Trophoblast cell (in vitro differentiated cells and primary cell): ENCODE measurements at regions not wholly inside any gene's neighbourhood (a gene's known extent, or its start where the extent isn't known, plus 50 kb on each side); places are given as distances from the start of the nearest gene placed in this dataset.

Source experiments
- DNase-seq, 2 donors: peaks; one replicate each; pipeline ENCODE4 v3.0.0-alpha.2; 2016
- H2AFZ ChIP-seq: 2 replicates; pipeline ENCODE4 v1.6.1; 2013; ENCODE audit warnings: low read length, moderate library complexity, mild to moderate bottlenecking; ENCODE audit not compliant: insufficient read depth, poor library complexity
- H2AK5ac ChIP-seq: 2 replicates; pipeline ENCODE4 v1.6.1; 2013; ENCODE audit warnings: mild to moderate bottlenecking, low read length
- H2BK120ac ChIP-seq: 2 replicates; pipeline ENCODE4 v1.6.1; 2013; ENCODE audit warnings: low read length, mild to moderate bottlenecking, moderate library complexity; ENCODE audit not compliant: insufficient read depth, poor library complexity
- H2BK12ac ChIP-seq: 2 replicates; pipeline ENCODE4 v1.6.1; 2013; ENCODE audit warnings: mild to moderate bottlenecking, low read length, moderate library complexity
- H2BK5ac ChIP-seq: 2 replicates; pipeline ENCODE4 v1.6.1; 2013; ENCODE audit warnings: low read length, low read depth, moderate library complexity, mild to moderate bottlenecking; ENCODE audit not compliant: poor library complexity
- H3K14ac ChIP-seq: 2 replicates; pipeline ENCODE4 v1.6.1; 2013; ENCODE audit warnings: mild to moderate bottlenecking, low read length
- H3K18ac ChIP-seq: 2 replicates; pipeline ENCODE4 v1.6.1; 2013; ENCODE audit warnings: mild to moderate bottlenecking, low read length
- H3K23ac ChIP-seq: 2 replicates; pipeline ENCODE4 v1.6.1; 2013; ENCODE audit warnings: low read length
- H3K27ac ChIP-seq: 2 replicates; pipeline ENCODE4 v1.5.1; 2013; ENCODE audit warnings: low read depth, mild to moderate bottlenecking, inconsistent platforms, low read length, moderate library complexity
- H3K27me3 ChIP-seq: 2 replicates; pipeline ENCODE4 v1.6.1; 2013; ENCODE audit warnings: inconsistent platforms, mild to moderate bottlenecking, low read length, moderate library complexity; ENCODE audit not compliant: insufficient read depth
- H3K36me3 ChIP-seq, 2 experiments: 1 replicate in 1 of 2; 2 replicates in 1 of 2; pipeline ENCODE4 v1.6.1; 2013; ENCODE audit warnings: low read length in 2 of 2, mild to moderate bottlenecking in 2 of 2, moderate library complexity in 1 of 2; ENCODE audit not compliant: insufficient read depth in 2 of 2, control insufficient read depth in 1 of 2
- H3K4ac ChIP-seq: 2 replicates; pipeline ENCODE4 v1.6.1; 2013; ENCODE audit warnings: low read depth, mild to moderate bottlenecking, low read length, moderate library complexity
- H3K4me1 ChIP-seq, 2 experiments: 1 replicate in 1 of 2; 2 replicates in 1 of 2; pipeline ENCODE4 v1.6.1; 2013; ENCODE audit warnings: low read length in 2 of 2, mild to moderate bottlenecking in 2 of 2, moderate library complexity in 1 of 2; ENCODE audit not compliant: insufficient read depth in 2 of 2, control insufficient read depth in 1 of 2
- H3K4me2 ChIP-seq: 2 replicates; pipeline ENCODE4 v1.6.1; 2013; ENCODE audit warnings: inconsistent platforms, mild to moderate bottlenecking, low read length, moderate library complexity
- H3K4me3 ChIP-seq: 2 replicates; pipeline ENCODE4 v1.5.1; 2013; ENCODE audit warnings: mild to moderate bottlenecking, low read depth, low read length, inconsistent platforms
- H3K79me1 ChIP-seq: one replicate; pipeline ENCODE4 v1.6.1; 2013; ENCODE audit warnings: low read length
- H3K79me2 ChIP-seq: 2 replicates; pipeline ENCODE4 v1.6.1; 2013; ENCODE audit warnings: low read length, mild to moderate bottlenecking; ENCODE audit not compliant: control insufficient read depth, insufficient read depth, poor library complexity
- H3K9ac ChIP-seq: 2 replicates; pipeline ENCODE4 v1.6.1; 2013; ENCODE audit warnings: mild to moderate bottlenecking, low read length
- H3K9me3 ChIP-seq: 2 replicates; pipeline ENCODE4 v1.6.1; 2013; ENCODE audit warnings: low read depth, mild to moderate bottlenecking, control low read depth, inconsistent platforms, low read length; ENCODE audit not compliant: insufficient read depth
- H4K12ac ChIP-seq: 2 replicates; pipeline ENCODE4 v1.6.1; 2013; ENCODE audit warnings: low read depth, mild to moderate bottlenecking, low read length, moderate library complexity
- H4K8ac ChIP-seq: 2 replicates; pipeline ENCODE4 v1.6.1; 2013; ENCODE audit warnings: low read depth, mild to moderate bottlenecking, low read length, moderate library complexity
- H4K91ac ChIP-seq: one replicate; pipeline ENCODE4 v1.6.1; 2013; ENCODE audit warnings: low read depth, mild to moderate bottlenecking, low read length, moderate library complexity
- WGBS: extraction: QIAGEN DNeasy Blood & Tissue Kit; methylation state at CpG from one replicate; pipeline ENCODE4 v1.1.7; 2013; ENCODE audit warnings: missing lambda C conversion rate; ENCODE audit not compliant: insufficient read length, insufficient coverage; ENCODE audit errors: extremely low coverage; 5-methylcytosine and 5-hydroxymethylcytosine counted together

- Histone ChIP-seq H2AK5ac (no peak overlapping the region), H2AFZ (no peak overlapping the region)
- no CpG with 5 or more reads among the region's 1 CpG for WGBS
These were observed 137.6 kb downstream of the ETAA1 start for GRCh38 chr2:67534745-67535144.

GRCh38 chr2:67540962-67541361 is 143.8 kb downstream of the ETAA1 start:
- no peak overlapping the region for H2BK5ac ChIP-seq
- no peaks in the 10 kb centered on the region for H3K36me3 ChIP-seq
- H2BK120ac ChIP-seq, result no peak overlapping the region
- no peak overlapping the region for H3K14ac ChIP-seq
- H4K12ac ChIP-seq, result no peak overlapping the region
- H3K79me1 ChIP-seq, result no peaks in the 10 kb centered on the region
- no peak overlapping the region for H2BK12ac ChIP-seq
- no peak overlapping the region for H3K4ac ChIP-seq
- no peak overlapping the region for H3K18ac ChIP-seq
- peaks cover 5% of the 10 kb centered on the region for H3K9me3 ChIP-seq
- H4K91ac ChIP-seq, result no peak overlapping the region
- H3K27me3 ChIP-seq, result no peaks in the 10 kb centered on the region
- WGBS, result no CpG with 5 or more reads among the region's 1 CpG
- H3K27ac ChIP-seq, result no peak overlapping the region
- H3K23ac ChIP-seq, result no peak overlapping the region
- no peak overlapping the region for H3K9ac ChIP-seq
- no peak for DNase-seq
- H2AFZ ChIP-seq, result no peak overlapping the region
- H3K79me2 ChIP-seq, result no peaks in the 10 kb centered on the region
- H3K4me1 ChIP-seq, result no peaks in the 10 kb centered on the region
- H3K4me3 ChIP-seq, result no peak overlapping the region
- no peak overlapping the region for H4K8ac ChIP-seq
- no peak overlapping the region for H2AK5ac ChIP-seq
- no peak overlapping the region for H3K4me2 ChIP-seq

More at GRCh38 chr2:67534745-67535144, 137.6 kb downstream of the ETAA1 start:
- Histone ChIP-seq H3K4ac (no peak overlapping the region), H2BK5ac (no peak overlapping the region), H3K9ac (no peak overlapping the region), H3K4me3 (no peak overlapping the region), H3K18ac (no peak overlapping the region), H3K36me3 (no peaks in the 10 kb centered on the region), H3K23ac (no peak overlapping the region), H3K4me2 (no peak overlapping the region), H4K91ac (no peak overlapping the region), H3K27ac (no peak overlapping the region), H4K8ac (no peak overlapping the region), H3K79me2 (no peaks in the 10 kb centered on the region), H2BK12ac (no peak overlapping the region), H3K27me3 (no peaks in the 10 kb centered on the region), H2BK120ac (no peak overlapping the region), H4K12ac (no peak overlapping the region), H3K79me1 (no peaks in the 10 kb centered on the region), H3K14ac (no peak overlapping the region), H3K9me3 (no peaks in the 10 kb centered on the region), H3K4me1 (no peaks in the 10 kb centered on the region)
- DNase-seq, result no peak

GRCh38 chr2:67544286-67544685 is 147.2 kb downstream of the ETAA1 start:
- Histone ChIP-seq H2AK5ac (no peak overlapping the region), H3K27ac (no peak overlapping the region), H3K9ac (no peak overlapping the region), H2BK12ac (no peak overlapping the region), H3K4ac (no peak overlapping the region), H3K9me3 (peaks cover 8% of the 10 kb centered on the region), H3K79me1 (no peaks in the 10 kb centered on the region), H3K36me3 (no peaks in the 10 kb centered on the region), H3K4me1 (peaks cover 0 to 2% of the 10 kb centered on the region in 2 experiments), H4K12ac (no peak overlapping the region), H3K18ac (no peak overlapping the region), H2BK5ac (no peak overlapping the region), H2BK120ac (no peak overlapping the region), H3K4me2 (no peak overlapping the region), H4K91ac (no peak overlapping the region), H4K8ac (no peak overlapping the region), H3K14ac (no peak overlapping the region), H2AFZ (no peak overlapping the region), H3K4me3 (no peak overlapping the region), H3K27me3 (no peaks in the 10 kb centered on the region), H3K23ac (no peak overlapping the region), H3K79me2 (no peaks in the 10 kb centered on the region)
- no peak for DNase-seq
- no CpG with 5 or more reads among the region's 2 CpGs for WGBS

- Histone ChIP-seq H2AK5ac (no peak overlapping the region), H3K4ac (no peak overlapping the region), H4K8ac (no peak overlapping the region), H3K9me3 (peaks cover 6% of the 10 kb centered on the region), H3K9ac (no peak overlapping the region), H2BK5ac (no peak overlapping the region), H3K27ac (no peak overlapping the region), H3K36me3 (no peaks in the 10 kb centered on the region), H2AFZ (no peak overlapping the region), H3K4me1 (peaks cover 0 to 2% of the 10 kb centered on the region in 2 experiments), H2BK120ac (no peak overlapping the region), H3K27me3 (no peaks in the 10 kb centered on the region), H3K4me2 (no peak overlapping the region), H3K4me3 (no peak overlapping the region), H3K18ac (no peak overlapping the region), H3K23ac (no peak overlapping the region), H4K12ac (no peak overlapping the region), H2BK12ac (no peak overlapping the region), H3K14ac (no peak overlapping the region), H3K79me2 (no peaks in the 10 kb centered on the region), H3K79me1 (no peaks in the 10 kb centered on the region), H4K91ac (no peak overlapping the region)
- WGBS, result no CpG with 5 or more reads among the region's 5 CpGs
- DNase-seq, result no peak
These were observed 151.4 kb downstream of the ETAA1 start for GRCh38 chr2:67548317-67549201.
